GM12892 (cell line): ENCODE measurements at regions not wholly inside any gene's neighbourhood (a gene's known extent, or its start where the extent isn't known, plus 50 kb on each side); places are given as distances from the start of the nearest gene placed in this dataset.

Experiments used
- POLR2A ChIP-seq: IDR thresholded peaks from 2 replicates; pipeline ENCODE4 v1.6.1; 2011; ENCODE audit warnings: low read depth, low read length, control low read depth
- POLR2AphosphoS5 ChIP-seq: IDR thresholded peaks from 2 replicates; pipeline ENCODE4 v1.6.1; 2011; ENCODE audit warnings: low read depth, low read length, control low read depth
- TAF1 ChIP-seq: IDR thresholded peaks from 2 replicates; pipeline ENCODE4 v1.6.1; 2011; ENCODE audit warnings: low read depth, mild to moderate bottlenecking, control low read depth, low read length, borderline replicate concordance

- TF ChIP-seq TAF1 (no peak), POLR2A (no peak), POLR2AphosphoS5 (no peak)
Measured at GRCh38 chr5:166119506-166119905, 2171.9 kb upstream of the WWC1 start.
